ENCODE measurements at regions not wholly inside any gene's neighbourhood (a gene's known extent, or its start where the extent isn't known, plus 50 kb on each side); places are given as distances from the start of the nearest gene placed in this dataset.
"Not testable (repeated sequence)": the region's sequence is repeated elsewhere in the genome, so short reads cannot be mapped to it uniquely, and the experiment has no call there.

DNA sequence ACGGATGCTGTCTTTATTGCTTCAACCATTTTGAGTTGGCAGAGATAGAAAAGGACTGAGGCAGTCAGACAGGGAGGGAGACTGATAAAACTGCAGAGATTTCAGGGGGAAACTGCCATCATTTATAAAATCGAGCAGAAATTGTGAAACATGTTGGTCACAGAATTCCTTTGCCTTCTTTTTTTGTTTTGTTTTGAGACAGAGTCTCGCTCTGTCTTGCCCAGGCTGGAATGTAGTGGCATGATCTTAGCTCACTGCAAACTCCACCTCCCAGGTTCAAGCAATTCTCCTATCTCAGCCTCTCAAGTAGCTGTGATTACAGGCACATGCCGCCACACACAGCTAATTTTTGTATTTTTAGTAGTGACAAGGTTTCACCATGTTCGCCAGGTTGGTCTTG is 273.7 kb upstream of the USP9Y start:
- H3K36me3 ChIP-seq: no peaks in the 10 kb centered on the region
- intact Hi-C loops (cut with DNase I; ENCODE audit: low total_unique reads): no loop called here
- H3K9me3 ChIP-seq: no peaks in the 10 kb centered on the region
- TF ChIP-seq, protein P1, sequence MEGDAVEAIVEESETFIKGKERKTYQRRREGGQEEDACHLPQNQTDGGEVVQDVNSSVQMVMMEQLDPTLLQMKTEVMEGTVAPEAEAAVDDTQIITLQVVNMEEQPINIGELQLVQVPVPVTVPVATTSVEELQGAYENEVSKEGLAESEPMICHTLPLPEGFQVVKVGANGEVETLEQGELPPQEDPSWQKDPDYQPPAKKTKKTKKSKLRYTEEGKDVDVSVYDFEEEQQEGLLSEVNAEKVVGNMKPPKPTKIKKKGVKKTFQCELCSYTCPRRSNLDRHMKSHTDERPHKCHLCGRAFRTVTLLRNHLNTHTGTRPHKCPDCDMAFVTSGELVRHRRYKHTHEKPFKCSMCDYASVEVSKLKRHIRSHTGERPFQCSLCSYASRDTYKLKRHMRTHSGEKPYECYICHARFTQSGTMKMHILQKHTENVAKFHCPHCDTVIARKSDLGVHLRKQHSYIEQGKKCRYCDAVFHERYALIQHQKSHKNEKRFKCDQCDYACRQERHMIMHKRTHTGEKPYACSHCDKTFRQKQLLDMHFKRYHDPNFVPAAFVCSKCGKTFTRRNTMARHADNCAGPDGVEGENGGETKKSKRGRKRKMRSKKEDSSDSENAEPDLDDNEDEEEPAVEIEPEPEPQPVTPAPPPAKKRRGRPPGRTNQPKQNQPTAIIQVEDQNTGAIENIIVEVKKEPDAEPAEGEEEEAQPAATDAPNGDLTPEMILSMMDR (IDR thresholded peaks at IDR 0.05): no peak
- TF ChIP-seq POLR2A (IDR thresholded peaks at IDR 0.05) (no peak), POLR2AphosphoS5 (IDR thresholded peaks at IDR 0.05) (no peak)
- H3K27me3 ChIP-seq: no peaks in the 10 kb centered on the region
- H3K27ac ChIP-seq: no peak overlapping the region
- no peak overlapping the region for H3K4me3 ChIP-seq
- H3K4me1 ChIP-seq: no peaks in the 10 kb centered on the region
- DNase-seq (ENCODE audit: low spot score in 2 of 2): no peak

DNA sequence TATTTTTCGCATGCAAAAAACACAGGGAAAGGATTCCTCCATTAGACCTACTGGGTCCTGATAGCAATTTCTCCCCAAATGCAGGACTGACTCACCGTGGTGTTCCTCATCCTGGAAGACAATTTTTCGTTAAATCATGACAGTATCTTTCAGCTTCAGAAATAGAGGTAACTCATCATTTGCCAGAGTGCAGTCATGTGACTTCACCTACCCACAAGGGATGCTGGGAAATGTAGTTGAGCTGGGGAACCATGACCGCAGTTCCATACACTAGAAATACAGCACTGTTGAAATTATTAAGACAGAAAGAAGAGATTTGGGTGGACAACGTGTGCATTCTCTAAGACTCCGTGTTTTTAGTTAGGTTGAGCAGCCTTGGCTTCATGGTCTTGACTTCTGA is 269.5 kb upstream of the USP9Y start:
- no peak overlapping the region for H3K4me3 ChIP-seq
- no peaks in the 10 kb centered on the region for H3K9me3 ChIP-seq
- no peaks in the 10 kb centered on the region for H3K4me1 ChIP-seq
- H3K27ac ChIP-seq: no peak overlapping the region
- TF ChIP-seq POLR2AphosphoS5 (IDR thresholded peaks at IDR 0.05) (no peak), POLR2A (IDR thresholded peaks at IDR 0.05) (no peak)
- TF ChIP-seq, protein P1 (IDR thresholded peaks at IDR 0.05): no peak
- intact Hi-C loops (cut with DNase I; ENCODE audit: low total_unique reads): no loop called here
- H3K36me3 ChIP-seq: no peaks in the 10 kb centered on the region
- DNase-seq (ENCODE audit: low spot score in 2 of 2): no peak
- H3K27me3 ChIP-seq: no peaks in the 10 kb centered on the region

DNA sequence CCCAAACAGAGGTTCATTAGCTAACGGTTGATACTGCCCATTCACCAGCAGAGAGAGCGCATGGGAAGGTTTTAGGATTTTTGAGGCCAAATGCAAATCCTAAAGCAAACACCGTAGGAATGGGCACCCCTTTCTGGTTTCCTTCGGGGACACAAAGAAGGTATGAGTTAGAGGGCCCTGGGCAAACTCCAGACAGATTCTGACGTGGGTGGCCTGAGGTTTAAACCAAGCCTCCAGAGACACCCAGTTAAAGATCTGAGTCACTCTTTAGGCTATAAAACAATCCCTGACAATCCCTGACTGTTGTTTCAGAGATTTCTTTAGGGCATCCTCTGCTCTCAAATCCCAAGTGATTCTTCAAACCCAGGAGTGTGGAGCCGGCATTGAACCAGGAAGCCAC is 262.2 kb upstream of the USP9Y start:
- H3K27me3 ChIP-seq; H3K4me1 ChIP-seq; H3K36me3 ChIP-seq; H3K4me3 ChIP-seq; intact Hi-C loops (cut with DNase I; ENCODE audit: low total_unique reads); DNase-seq (ENCODE audit: low spot score in 2 of 2); H3K27ac ChIP-seq; H3K9me3 ChIP-seq: not testable (repeated sequence)

DNA sequence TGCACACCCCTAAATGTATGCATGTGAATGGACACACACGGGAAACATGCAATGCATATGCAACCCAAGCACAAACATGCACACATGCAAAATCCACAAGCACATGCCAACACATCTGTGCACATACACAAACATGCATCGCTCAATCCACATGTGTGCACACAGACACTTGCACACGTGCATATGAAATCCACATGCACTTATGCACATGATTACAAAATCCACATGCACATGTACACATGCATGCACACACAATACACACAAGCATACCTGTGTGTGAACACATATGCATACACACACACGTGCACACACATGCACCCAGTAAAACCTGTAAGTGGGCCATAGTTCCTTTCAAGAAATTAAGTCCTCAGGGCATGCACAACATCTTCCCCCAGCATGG is 256.8 kb upstream of the USP9Y start:
- no peaks in the 10 kb centered on the region for H3K9me3 ChIP-seq
- intact Hi-C loops (cut with DNase I; ENCODE audit: low total_unique reads): no loop called here
- no peaks in the 10 kb centered on the region for H3K4me1 ChIP-seq
- no peak overlapping the region for H3K27ac ChIP-seq
- no peaks in the 10 kb centered on the region for H3K36me3 ChIP-seq
- H3K27me3 ChIP-seq: no peaks in the 10 kb centered on the region
- TF ChIP-seq POLR2AphosphoS5 (IDR thresholded peaks at IDR 0.05) (no peak), POLR2A (IDR thresholded peaks at IDR 0.05) (no peak)
- TF ChIP-seq, protein P1 (IDR thresholded peaks at IDR 0.05): no peak
- DNase-seq (ENCODE audit: low spot score in 2 of 2): no peak
- H3K4me3 ChIP-seq: no peak overlapping the region

DNA sequence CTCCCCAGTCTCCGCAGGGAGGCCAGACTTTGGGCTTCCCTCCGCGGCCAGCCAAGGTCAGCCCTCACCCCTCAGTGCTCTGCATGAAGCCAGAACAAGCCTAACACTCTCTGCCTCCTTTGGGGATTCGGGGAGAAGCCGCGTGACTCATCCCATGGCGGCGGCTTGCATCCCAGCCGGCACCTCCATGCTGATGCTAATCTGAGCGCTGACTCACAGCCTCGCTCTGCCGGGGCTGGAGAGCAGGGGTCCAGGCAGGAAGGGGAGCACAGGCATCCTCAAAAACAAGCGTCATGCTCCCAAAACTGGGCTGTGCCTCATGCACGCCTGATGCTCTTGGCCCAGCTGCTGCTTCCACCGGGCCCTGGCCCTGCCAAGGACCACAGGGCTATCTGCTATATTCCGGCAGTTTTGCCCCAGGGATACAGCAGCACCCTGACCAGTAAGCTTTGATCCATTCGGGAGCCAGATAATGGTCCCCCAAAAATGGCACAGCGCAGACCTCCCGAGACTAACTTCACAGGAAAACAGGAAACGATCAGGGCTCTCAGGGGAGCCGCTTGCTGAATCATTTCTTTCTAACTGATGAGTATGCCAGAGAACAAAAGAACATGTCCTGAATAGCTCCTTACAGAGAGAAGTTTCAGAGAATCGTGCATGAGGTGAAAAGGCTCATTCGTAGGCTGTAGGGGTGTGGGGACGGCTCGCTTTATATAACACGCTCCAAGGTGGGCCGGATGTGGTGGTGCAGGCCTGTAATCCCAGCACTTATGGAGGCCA is 254.4 kb upstream of the USP9Y start:
- H3K9me3 ChIP-seq; H3K36me3 ChIP-seq; intact Hi-C loops (cut with DNase I; ENCODE audit: low total_unique reads); DNase-seq (ENCODE audit: low spot score in 2 of 2); H3K27me3 ChIP-seq; H3K27ac ChIP-seq; H3K4me3 ChIP-seq; H3K4me1 ChIP-seq: not testable (repeated sequence)

DNA sequence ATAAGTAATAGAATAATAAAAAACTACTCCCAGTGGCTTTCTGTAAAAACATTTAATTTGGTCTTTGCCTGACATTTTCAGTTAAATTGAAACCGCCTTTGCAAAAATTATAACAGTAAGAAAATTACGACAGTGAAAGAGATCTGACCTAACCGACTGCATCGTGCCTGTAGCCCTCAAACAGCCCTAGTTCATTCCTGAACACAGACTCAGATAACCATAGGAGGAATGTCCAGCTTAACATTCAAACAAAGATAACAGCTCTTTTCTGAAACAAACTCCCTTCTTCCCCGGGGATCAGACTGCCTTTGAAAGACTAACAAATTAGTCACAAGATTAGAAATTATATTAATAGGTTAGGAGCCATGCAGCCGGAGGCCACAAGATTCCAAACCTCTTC is 252.5 kb upstream of the USP9Y start:
- H3K27ac ChIP-seq; intact Hi-C loops (cut with DNase I; ENCODE audit: low total_unique reads); H3K4me1 ChIP-seq; DNase-seq (ENCODE audit: low spot score in 2 of 2); H3K27me3 ChIP-seq; H3K4me3 ChIP-seq; H3K36me3 ChIP-seq; H3K9me3 ChIP-seq: not testable (repeated sequence)

DNA sequence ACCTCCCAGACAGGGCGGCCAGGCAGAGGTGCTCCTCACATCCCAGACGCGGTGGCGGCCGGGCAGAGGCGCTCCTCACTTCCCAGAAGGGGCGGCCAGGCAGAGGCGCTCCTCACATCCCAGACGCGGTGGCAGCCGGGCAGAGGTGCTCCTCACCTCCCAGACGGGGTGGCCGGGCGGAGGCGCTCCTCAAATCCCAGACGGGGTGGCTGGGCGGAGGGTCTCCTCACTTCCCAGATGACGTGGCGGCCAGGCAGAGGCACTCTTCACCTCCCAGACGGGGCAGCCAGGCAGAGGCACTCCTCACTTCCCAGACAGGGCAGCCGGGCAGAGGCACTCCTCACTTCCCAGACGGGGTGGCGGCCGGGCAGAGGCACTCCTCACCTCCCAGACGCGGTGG is 247.7 kb upstream of the USP9Y start:
- H3K27me3 ChIP-seq; intact Hi-C loops (cut with DNase I; ENCODE audit: low total_unique reads); H3K27ac ChIP-seq; H3K9me3 ChIP-seq; H3K4me1 ChIP-seq; DNase-seq (ENCODE audit: low spot score in 2 of 2); H3K4me3 ChIP-seq; H3K36me3 ChIP-seq: not testable (repeated sequence)
